ENCODE measurements at regions not wholly inside any gene's neighbourhood (a gene's known extent, or its start where the extent isn't known, plus 50 kb on each side); places are given as distances from the start of the nearest gene placed in this dataset.

DNA sequence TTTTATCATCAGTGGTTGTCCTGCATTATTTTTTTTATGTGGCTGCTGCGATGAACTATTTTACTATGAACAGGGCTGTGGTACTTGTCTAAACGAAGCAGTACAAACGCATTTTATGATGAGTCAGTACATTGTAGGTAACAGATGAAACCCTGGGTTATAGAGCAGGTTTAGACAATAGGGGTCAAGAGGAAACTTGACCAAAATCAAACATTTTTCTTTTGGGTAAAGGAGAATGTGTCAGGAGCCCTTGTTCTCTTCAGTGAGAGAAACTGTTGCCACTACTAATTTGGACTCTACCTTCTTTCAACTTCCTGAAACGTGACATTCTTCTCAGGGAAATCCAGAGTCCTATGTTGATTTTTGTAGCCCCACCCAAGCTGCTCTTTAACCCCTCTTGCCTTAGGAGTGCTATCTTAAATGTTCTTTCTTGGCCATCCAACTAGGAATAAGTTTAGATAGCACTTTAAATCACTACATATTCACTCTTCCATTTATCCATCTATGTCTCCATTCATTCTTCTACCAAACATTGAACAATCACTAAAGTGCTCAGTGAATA, 415.8 kb upstream of the NR3C2 start:
- Histone ChIP-seq H3K4me2 (no peak overlapping the region), H3K27ac (no peak overlapping the region), H4K20me1 (no peaks in the 10 kb centered on the region), H3K27me3 (no peaks in the 10 kb centered on the region), H3K4me1 (no peaks in the 10 kb centered on the region), H3K9ac (no peak overlapping the region), H3K36me3 (no peaks in the 10 kb centered on the region), H3K9me3 (0 out of 2 replicates have a peak, but pooled peaks cover 15% of the 10 kb centered on the region), H3K4me3 (no peak overlapping the region)
- no peak for TF ChIP-seq Cebpa-rat (IDR thresholded peaks at IDR 0.05)

DNA sequence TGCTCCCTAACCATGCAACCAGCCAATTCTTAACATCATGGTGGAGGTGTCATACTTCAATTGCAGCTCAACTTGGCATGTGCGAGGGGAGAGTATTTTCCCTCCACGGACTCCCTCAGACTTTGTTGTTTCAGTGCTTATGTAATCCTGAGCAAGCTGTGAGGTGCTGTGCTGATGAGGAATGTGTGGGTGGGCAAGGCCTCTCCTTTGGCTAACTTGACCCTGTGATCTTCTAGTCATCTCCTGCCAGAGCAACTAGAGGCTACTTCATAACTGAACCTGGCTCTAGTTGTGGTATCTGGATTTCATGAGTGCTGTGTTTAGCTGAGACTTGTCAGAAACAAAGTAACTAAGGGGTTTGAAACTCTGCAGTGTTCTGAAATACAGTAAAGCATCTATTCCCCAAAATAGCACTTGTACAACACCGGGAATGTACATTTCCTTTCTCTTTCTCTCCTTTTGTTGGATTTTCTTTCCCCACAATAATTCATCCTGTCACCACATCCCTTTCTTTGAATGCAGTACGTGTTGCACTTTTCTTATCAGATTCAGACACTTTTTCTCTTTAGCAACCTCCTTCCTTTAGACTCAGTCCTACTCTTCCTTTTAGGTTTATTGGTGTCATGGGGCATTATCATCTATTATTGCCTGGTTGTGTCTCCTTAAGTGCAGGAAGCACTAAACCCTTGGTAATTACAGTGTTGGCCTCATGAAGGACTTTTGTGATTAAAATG, 415.2 kb upstream of the NR3C2 start:
- no peak overlapping the region for H3K4me2 ChIP-seq
- H3K4me1 ChIP-seq: no peaks in the 10 kb centered on the region
- H3K9me3 ChIP-seq: 0 out of 2 replicates have a peak, but pooled peaks cover 15% of the 10 kb centered on the region
- no peak overlapping the region for H3K27ac ChIP-seq
- no peak for TF ChIP-seq Cebpa-rat (IDR thresholded peaks at IDR 0.05)
- H3K27me3 ChIP-seq: no peaks in the 10 kb centered on the region
- H3K9ac ChIP-seq: no peak overlapping the region
- H3K36me3 ChIP-seq: no peaks in the 10 kb centered on the region
- no peaks in the 10 kb centered on the region for H4K20me1 ChIP-seq
- no peak overlapping the region for H3K4me3 ChIP-seq

DNA sequence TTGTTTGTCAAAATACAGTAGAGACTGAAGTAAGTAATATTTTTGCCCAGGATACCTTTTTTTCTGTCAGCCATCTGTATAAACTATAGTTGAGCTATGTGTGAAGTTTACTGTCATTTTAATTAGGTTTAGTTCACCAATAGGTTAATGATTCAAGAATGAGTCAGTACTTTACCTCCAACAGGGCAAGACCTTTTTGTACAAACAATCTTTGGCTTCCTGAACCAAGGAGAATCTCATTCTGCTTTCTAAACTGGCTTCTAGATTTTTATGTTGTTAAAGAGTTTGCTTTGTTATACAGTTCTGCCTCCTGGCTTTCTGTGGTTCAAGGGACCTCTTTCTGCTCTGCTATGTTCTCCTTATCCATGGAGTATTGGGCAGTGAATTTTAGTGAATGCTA, 412.0 kb upstream of the NR3C2 start:
- Histone ChIP-seq H3K9me3 (0 out of 2 replicates have a peak, but pooled peaks cover 15% of the 10 kb centered on the region), H3K4me1 (no peaks in the 10 kb centered on the region), H3K4me3 (no peak overlapping the region), H4K20me1 (no peaks in the 10 kb centered on the region), H3K27me3 (no peaks in the 10 kb centered on the region), H3K36me3 (no peaks in the 10 kb centered on the region), H3K4me2 (no peak overlapping the region), H3K27ac (no peak overlapping the region), H3K9ac (no peak overlapping the region)
- no peak for TF ChIP-seq Cebpa-rat (IDR thresholded peaks at IDR 0.05)

DNA sequence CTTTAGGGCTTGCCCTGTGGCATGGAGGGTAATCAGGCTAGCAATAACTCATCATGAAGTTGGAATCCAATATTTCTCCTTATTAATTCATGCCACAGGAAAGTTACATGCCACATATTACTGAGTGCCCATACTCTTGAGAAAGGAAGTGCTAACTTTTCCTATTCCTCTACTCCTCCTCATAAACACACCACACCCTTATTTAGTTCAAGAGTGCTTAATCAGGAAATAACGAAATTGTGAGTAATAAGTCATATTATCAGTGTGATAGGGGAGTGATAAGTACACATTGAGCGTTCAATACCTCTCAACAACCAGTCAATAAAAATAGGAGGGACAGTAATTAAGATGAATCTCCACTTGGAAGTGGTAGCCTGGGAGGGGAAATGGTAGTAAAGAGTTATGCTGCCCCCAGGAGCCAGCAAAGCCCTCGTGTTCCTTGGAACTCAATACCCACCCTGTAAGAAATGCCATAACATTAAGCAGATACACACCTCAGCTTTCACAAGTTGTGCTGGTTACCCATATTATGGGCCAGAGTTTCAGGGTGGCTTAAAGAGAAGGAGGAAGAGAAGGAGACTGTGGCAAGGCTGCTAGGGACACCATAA, 410.0 kb upstream of the NR3C2 start:
- Histone ChIP-seq H3K4me1 (no peaks in the 10 kb centered on the region), H4K20me1 (no peaks in the 10 kb centered on the region), H3K9ac (no peak overlapping the region), H3K9me3 (0 out of 2 replicates have a peak, but pooled peaks cover 15% of the 10 kb centered on the region), H3K27me3 (no peaks in the 10 kb centered on the region), H3K36me3 (no peaks in the 10 kb centered on the region), H3K27ac (no peak overlapping the region), H3K4me3 (no peak overlapping the region), H3K4me2 (no peak overlapping the region)
- TF ChIP-seq Cebpa-rat (IDR thresholded peaks at IDR 0.05): no peak

DNA sequence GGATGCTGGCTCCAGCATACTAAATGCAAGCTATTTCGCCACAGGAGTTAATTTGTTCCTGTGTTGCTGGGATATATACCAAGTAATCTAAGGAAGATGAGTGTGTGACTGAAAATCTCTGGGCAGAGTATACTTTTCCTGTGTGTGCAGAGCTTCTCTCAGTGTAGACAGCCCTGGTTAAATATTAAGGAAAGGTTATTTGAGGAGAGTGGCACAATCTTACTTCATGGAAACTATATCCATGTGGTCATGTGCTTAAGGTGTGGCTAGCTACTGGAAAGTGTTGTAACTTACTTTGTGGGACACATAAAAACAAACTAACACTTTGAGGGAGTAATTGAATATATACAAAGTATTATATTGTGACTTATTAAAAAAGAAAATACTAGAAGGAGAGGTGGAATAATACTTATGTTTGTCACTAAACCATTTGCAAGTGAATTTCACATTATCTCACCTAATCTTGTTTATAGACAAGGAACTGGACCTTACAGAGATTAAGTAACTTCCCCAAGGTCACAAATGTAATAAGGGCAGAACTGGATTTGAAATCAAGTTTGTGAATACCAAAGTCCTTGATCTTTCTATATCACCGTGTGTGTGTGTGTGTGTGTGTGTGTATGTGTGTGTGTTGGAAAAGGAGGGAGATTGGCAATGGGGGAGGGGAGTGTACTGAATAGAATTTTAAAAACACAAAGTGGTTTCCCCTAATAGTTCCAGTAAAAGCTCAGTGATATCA, 408.2 kb upstream of the NR3C2 start:
- Histone ChIP-seq H3K9me3 (0 out of 2 replicates have a peak, but pooled peaks cover 13% of the 10 kb centered on the region), H4K20me1 (no peaks in the 10 kb centered on the region), H3K4me2 (no peak overlapping the region), H3K27me3 (no peaks in the 10 kb centered on the region), H3K4me3 (no peak overlapping the region), H3K27ac (no peak overlapping the region), H3K36me3 (no peaks in the 10 kb centered on the region), H3K9ac (no peak overlapping the region), H3K4me1 (peaks cover 12% of the 10 kb centered on the region)
- TF ChIP-seq Cebpa-rat (IDR thresholded peaks at IDR 0.05): no peak

DNA sequence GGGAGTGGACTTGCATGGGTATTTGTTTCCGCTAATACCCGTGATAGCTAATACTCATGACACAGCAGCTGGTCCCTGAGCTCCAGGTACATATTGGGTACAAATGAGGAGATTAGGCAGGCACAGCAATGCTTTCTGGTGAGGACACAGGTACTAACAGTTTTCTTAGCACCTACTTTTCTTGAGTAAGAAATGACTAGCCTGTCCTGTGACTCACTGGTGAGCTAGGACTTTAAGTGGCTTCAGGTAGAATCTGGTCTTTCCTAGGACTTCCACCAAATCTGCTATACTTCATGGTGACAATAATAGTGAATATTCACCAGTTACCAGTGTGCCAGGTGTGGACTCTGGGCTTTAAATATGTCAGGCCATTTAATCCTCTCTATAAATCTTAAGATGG, 407.4 kb upstream of the NR3C2 start:
- no peak for TF ChIP-seq Cebpa-rat (IDR thresholded peaks at IDR 0.05)
- Histone ChIP-seq H3K4me3 (no peak overlapping the region), H3K27ac (no peak overlapping the region), H3K36me3 (no peaks in the 10 kb centered on the region), H3K27me3 (no peaks in the 10 kb centered on the region), H3K4me2 (no peak overlapping the region), H4K20me1 (no peaks in the 10 kb centered on the region), H3K4me1 (peaks cover 18% of the 10 kb centered on the region), H3K9me3 (0 out of 2 replicates have a peak, but pooled peaks cover 4% of the 10 kb centered on the region), H3K9ac (no peak overlapping the region)

DNA sequence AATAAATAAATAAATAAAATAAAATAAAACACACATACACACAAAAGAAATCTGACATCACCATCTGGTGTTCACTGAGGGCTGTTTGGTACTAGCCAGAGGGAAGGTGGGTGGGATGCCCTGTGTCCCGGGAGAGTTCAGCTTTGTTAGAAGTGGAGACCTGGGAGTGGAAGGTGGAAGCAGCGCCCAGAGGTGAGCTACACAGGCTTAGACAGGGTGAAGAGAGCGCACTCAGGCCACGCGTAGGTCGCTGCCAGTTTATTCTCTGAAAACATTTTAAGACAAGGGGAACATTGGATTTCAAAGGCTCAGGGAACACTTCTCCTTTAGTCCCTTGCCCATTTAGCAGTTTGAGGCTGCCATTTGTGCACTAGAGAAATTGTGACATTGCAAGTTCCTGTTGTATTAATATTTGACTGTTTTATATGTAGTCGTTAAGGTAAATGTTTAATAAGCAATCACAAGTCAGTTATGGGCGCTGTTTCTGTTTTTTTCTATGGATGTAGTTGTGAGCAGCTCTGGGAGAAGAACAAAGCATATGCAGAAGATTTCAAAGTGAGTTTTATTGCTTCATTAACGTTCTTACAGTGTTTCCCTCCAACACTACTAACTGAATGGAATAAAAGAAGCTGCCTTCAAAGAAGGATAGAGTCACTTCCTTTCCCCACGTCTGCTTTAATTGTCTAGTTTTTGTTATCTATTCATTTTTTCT, 405.5 kb upstream of the NR3C2 start:
- H3K27ac ChIP-seq: no peak overlapping the region
- no peak overlapping the region for H3K9ac ChIP-seq
- H4K20me1 ChIP-seq: no peaks in the 10 kb centered on the region
- no peaks in the 10 kb centered on the region for H3K9me3 ChIP-seq
- no peak overlapping the region for H3K4me3 ChIP-seq
- no peak for TF ChIP-seq Cebpa-rat (IDR thresholded peaks at IDR 0.05)
- peaks cover 19% of the 10 kb centered on the region for H3K4me1 ChIP-seq
- no peak overlapping the region for H3K4me2 ChIP-seq
- no peaks in the 10 kb centered on the region for H3K27me3 ChIP-seq
- H3K36me3 ChIP-seq: no peaks in the 10 kb centered on the region

DNA sequence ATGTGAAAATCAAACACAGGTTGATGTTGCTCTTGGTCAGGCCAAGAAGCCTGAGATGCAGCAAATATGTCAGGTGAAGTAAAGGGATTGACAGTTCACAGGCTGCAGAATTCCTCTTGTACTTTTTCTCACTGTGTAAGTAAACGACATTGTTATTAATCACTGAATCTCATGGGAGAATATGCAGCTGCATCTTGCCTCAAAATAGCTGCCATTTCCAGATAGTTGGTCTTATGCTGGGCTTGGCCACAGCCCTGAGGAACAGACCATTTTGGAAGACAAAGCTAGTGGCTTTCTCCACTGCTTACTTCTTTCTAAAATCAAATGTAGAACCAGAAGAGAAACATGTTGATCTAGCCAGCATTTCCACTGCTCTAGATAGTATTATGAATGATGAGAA, 403.4 kb upstream of the NR3C2 start:
- Histone ChIP-seq H3K4me1 (peaks cover 23% of the 10 kb centered on the region), H4K20me1 (no peaks in the 10 kb centered on the region), H3K9me3 (no peaks in the 10 kb centered on the region), H3K4me3 (no peak overlapping the region), H3K36me3 (no peaks in the 10 kb centered on the region), H3K9ac (no peak overlapping the region), H3K27ac (peak overlapping the region; percentile 32; the same call in 1 of the 2 replicates), H3K27me3 (no peaks in the 10 kb centered on the region), H3K4me2 (peak overlapping the region; percentile 52)
- TF ChIP-seq Cebpa-rat (IDR thresholded peaks at IDR 0.05): no peak

DNA sequence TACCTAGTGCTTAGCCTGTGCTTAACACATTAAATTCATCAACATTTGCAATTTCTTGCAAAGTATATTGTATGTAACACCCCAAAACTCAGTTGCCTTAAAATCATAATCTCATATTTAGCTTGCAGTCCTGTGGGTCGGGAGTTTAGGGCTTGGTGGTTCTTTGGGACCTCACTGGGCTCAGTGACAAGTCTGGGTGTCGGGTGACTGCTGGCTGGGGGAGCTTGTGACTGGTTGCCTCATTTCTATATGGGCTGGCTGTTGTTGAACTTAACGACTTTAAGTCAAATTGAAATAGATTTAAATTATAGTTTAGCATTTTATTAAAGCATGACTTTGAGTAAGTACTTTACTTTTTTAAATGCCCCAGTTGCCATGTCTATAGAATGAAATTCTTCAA, 401.4 kb upstream of the NR3C2 start:
- Histone ChIP-seq H3K4me1 (peaks cover 23% of the 10 kb centered on the region), H3K27me3 (no peaks in the 10 kb centered on the region), H3K9ac (no peak overlapping the region), H3K4me3 (no peak overlapping the region), H3K9me3 (no peaks in the 10 kb centered on the region), H4K20me1 (no peaks in the 10 kb centered on the region), H3K27ac (no peak overlapping the region), H3K36me3 (no peaks in the 10 kb centered on the region), H3K4me2 (no peak overlapping the region)
- TF ChIP-seq Cebpa-rat (IDR thresholded peaks at IDR 0.05): no peak
